ENCODE measurements at regions not wholly inside any gene's neighbourhood (a gene's known extent, or its start where the extent isn't known, plus 50 kb on each side); places are given as distances from the start of the nearest gene placed in this dataset.

- TF ChIP-seq EZH2 (IDR thresholded peaks at IDR 0.05; ENCODE audit: low read length, missing control alignments) = no peak
- TF ChIP-seq, protein P1, sequence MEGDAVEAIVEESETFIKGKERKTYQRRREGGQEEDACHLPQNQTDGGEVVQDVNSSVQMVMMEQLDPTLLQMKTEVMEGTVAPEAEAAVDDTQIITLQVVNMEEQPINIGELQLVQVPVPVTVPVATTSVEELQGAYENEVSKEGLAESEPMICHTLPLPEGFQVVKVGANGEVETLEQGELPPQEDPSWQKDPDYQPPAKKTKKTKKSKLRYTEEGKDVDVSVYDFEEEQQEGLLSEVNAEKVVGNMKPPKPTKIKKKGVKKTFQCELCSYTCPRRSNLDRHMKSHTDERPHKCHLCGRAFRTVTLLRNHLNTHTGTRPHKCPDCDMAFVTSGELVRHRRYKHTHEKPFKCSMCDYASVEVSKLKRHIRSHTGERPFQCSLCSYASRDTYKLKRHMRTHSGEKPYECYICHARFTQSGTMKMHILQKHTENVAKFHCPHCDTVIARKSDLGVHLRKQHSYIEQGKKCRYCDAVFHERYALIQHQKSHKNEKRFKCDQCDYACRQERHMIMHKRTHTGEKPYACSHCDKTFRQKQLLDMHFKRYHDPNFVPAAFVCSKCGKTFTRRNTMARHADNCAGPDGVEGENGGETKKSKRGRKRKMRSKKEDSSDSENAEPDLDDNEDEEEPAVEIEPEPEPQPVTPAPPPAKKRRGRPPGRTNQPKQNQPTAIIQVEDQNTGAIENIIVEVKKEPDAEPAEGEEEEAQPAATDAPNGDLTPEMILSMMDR (conservative IDR thresholded peaks at IDR 0.05 in 1 of 2, IDR thresholded peaks at IDR 0.05 in 1 of 2; ENCODE audit: low read depth in 1 of 2, low read length in 2 of 2) = no peak
Observed at GRCh38 chr15:96801576-96802150, 471.2 kb downstream of the NR2F2 start.

Measured in fibroblast of lung (primary cell).